ENCODE measurements at regions not wholly inside any gene's neighbourhood (a gene's known extent, or its start where the extent isn't known, plus 50 kb on each side); places are given as distances from the start of the nearest gene placed in this dataset.

GRCh38 chr5:129387944-129388343 lies 72.2 kb upstream of the ADAMTS19 start:
- TF ChIP-seq CTCF (IDR thresholded peaks at IDR 0.05) (no peak), POLR2A (IDR thresholded peaks at IDR 0.05) (no peak)
